T-helper 1 cell treated with Interleukin-12 subunit alpha and Interleukin-12 subunit beta and Interleukin-4 antibody, amounts not matched to agents 30 ng/mL and 1 ng/mL, for 36 hours (primary cell): ENCODE measurements at regions not wholly inside any gene's neighbourhood (a gene's known extent, or its start where the extent isn't known, plus 50 kb on each side); places are given as distances from the start of the nearest gene placed in this dataset.

ENCODE experiments used
- intact Hi-C: fragments of 100-400 bp; cut with micrococcal nuclease; formaldehyde crosslinking; loops from one replicate; pipeline ENCODE4 v1.15.1; 2024

- intact Hi-C loops: no loop called here
These were observed 495.0 kb downstream of the BRD1 start for GRCh38 chr22:49332691-49333090.

DNA sequence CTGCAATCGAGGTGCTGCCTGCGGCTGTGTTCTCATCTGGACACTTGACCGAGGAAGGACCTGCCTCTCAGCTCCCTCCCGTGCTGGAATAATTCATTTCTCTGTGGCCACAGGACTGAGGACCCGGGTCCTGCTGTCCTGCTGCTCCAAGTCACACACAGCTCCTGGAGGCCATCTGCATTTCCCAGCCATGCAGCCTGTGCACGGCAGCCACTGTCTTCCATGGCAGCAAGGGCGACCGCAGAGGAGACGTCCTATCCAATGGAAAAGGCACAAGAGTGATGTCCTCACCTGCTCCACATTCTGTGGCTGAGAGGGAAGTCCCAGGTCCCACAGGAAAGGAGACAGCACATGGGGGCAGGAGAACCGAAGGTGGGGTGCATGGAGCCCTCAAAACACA is 495.8 kb downstream of the BRD1 start:
- intact Hi-C loops: no loop called here

GRCh38 chr22:49331223-49331815 is 496.4 kb downstream of the BRD1 start:
- intact Hi-C loops: no loop called here

DNA sequence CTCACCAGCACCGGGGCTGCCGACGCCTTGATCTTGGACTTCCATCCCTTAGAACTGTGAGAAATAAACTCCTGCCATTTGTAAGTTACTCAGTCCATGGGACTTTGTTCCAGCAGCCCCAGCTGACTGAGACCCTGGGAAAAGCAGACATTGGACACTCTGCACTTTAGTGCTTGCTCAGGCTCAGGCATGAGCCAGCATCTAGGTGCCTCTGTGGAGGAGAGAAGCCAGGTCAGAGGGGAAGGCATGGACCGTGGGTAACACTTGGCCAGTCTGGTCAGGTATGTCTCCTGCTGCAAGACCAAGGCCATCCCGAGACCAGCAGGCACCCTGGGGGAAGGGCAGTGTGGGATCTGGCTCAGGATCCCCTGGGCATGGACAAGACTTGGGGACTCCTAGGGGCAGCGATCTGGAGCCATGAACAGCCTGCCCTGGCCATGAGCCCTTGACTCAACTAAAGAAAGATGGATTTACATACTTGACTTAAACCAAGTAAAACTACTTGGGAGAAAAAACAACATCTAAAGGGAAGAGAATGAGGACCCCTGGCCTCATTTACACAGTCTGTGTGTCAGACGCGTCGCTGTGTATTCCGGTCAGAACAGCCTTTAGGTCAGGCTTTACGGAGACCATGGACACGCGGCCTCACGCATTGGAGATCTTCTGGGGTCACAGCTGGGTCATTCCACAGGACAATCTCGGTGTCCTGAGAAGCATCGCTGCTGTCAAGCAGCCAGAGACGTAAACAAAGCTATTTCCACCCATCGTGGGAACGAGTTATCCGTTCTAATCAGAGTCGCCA is 497.1 kb downstream of the BRD1 start:
- intact Hi-C loops: no loop called here

DNA sequence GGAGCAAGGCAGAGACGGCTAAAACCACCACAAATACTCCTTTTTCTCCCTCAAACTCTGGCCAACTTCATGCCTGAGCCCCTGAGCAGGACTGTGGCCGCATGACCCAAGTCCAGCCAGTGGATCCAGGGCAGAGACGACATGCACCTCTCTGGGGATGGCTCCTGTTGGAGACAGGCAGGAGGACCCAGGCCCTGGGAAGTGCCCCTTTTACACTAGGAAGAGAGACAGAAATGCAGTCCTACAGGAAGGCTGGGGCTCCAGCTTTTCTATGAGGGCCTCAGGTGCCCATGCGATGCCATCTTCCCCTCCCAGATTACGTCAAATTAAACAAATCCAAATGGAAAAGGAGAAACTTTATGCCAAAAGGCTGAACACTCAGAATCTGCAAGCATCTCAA is 498.0 kb downstream of the BRD1 start:
- intact Hi-C loops: no loop called here

DNA sequence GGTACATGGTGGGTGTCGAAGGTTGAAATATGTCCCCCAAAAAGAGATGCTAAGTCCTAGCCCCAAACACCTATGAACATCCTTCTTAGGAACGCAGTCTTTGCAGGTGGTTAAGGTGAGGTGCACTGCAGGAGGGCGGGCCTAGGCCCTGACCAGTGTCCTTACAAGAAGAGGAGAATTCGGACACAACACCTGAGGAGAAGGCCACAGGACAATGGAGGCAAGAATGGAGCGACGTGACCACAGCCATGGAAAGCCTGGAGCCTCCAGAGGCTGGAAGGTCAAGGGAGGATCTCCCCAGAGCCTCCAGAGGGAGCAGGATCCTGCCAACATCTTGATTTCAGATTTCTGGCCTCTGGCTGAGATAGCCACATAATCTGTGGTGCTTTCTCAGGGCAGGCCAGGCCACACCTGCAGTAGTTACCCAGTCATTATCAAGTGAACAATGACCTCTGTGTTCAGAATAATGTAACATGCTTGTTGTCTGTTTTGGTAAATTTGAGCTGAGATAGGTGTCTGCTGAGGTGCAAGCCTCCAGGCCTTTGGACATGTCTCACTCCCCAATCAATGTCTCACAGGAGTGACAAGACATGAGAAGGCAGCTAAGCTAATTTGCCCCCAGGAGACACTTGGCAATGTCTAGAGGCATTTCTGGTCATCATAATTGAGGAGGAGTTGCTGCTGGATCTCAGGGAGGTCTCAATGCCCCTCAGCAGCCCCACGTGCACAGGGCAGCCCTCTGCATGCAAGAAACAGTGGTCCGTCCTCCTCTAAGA is 498.9 kb downstream of the BRD1 start:
- intact Hi-C loops: no loop called here

GRCh38 chr22:49328118-49328475 is 499.6 kb downstream of the BRD1 start:
- intact Hi-C loops: no loop called here

DNA sequence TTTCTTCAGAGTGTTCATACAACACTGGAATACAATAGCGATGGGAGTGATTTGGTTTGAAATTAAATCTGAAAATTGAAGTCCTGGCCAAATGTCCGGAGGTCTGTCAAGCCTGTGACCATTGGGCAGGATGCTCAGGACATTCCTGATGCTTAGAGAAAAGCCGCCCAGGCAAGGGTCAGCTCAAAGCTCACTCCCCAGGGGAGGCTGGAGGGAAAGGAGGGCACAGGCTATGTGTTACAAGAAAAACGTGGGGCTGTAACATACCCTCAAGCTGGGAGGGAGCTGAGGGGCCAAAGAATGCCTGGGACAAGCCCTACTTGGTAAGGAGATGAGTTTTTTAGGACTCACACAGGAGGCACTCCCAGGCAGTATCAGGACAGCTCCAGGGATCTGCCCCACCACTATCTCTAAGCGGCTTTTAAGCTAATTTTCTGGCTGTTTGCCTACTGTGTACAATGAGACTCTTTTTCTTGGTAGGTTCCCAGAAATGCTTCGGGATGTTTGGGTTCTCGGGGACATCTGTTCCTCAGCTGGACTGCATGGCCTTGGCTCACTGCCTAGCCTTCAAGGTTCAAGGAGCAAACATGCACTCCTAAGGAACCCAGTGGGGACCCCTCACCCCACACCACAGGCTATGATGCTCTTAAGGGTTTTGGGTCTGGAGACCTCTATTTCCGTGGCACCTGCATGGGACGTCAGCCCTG is 500.1 kb downstream of the BRD1 start:
- intact Hi-C loops: no loop called here

DNA sequence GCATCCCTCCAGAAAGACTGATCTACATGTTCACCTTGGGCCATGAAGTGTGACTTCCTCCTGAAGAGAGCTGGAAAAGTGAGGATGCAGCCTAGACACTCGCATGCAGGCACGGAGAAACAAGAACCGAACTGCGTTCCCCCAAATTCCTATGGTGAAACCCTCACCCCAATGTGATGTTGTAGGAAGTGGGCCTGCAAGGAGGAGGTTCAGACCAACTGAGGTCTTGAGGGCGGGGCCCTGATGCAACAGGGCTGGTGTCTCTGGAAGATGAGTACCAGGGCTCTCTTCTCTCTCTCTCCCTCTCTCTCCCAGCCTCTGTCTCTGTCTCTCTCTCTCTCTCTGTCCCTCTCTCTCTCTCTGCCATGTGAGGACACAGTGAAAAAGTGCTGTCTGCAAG is 501.1 kb downstream of the BRD1 start:
- intact Hi-C loops: no loop called here

DNA sequence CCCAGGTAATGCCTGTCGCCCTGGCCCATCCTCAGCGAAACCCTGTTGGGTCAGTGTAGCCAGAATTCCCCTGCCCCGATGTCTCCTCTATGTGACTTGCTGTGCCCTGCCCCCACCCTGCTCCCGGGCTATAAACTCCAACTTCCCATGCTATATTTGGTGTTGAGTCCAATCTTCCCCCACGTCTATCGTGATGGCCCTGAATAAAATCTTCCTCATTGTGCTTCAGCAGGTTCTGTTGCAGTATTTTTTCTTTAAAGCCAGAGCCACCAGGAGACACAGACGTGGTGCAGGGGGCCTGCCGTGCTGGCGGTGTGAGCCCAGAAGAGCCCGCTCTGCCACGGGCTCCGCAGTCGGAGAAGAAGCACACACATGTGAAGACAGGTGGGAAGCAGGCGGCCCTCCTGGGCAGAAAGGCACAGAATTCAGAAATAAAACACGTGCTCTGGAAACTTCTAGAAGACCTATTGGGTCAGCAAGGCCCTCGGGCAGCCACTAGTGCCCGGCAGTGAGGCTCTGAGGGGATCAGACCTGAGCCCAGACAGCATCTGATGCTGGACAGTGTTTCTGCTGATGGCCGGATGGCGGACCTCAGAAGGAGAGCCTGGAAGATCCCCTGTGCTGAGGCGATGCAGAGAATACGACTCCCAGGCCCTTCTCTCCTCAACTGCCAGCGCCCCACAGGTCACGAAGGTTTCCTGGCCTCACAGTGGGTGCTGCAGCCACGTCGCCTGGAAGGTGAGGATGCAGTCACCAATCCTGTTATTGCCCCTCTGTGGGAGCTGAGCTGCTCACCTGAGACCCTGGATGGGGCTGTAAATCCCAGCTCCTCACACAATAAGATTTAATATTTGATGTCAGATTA is 501.9 kb downstream of the BRD1 start:
- intact Hi-C loops: no loop called here

DNA sequence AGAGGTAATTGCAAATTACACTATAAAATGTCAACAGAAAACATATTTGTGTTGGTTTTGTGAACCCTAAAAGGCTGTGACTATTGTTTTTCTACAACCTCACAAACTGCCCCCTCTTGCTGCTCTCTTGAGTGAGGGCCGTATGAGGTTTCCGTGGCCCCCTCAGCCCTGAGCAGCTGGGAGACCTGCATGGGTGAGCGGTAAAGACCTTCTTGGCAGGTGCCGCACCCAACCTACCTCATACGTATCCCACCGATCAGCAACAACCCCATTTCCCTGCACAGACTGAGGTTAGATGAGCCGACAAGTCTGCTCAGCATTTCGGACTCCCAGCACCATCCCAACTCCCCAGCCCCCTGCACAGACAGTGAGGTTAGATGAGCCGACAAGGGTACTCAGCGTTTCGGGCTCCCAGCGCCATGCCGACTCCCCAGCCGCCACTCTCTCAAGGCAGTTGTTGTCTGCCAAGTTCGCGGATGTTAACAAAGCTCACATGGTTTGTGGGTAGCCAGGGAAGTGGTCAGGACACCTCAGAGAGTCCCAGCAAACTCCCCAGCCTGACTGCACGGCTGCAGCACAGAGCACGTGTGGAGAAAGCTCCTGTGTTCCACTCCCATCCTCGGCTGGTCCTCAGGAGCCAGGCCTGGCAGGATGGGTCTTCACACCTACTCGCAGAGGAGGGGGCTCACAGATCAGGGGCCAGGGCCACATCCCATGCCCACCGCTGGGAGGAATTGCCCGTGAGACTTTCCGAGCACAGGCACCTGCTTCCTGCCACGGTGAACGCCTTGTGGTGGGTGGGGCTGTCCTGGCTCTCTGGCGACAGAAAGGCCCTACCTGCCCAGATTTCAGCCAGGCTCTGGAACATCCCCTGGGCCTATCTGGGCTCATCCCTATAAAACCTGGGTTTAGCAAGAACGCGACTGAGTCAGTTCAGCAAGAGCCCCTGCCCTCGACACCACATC is 502.9 kb downstream of the BRD1 start:
- intact Hi-C loops: no loop called here

- intact Hi-C loops: no loop called here
These were observed 503.8 kb downstream of the BRD1 start for GRCh38 chr22:49323751-49324415.

- intact Hi-C loops: no loop called here
These were observed 504.6 kb downstream of the BRD1 start for GRCh38 chr22:49322861-49323622.

DNA sequence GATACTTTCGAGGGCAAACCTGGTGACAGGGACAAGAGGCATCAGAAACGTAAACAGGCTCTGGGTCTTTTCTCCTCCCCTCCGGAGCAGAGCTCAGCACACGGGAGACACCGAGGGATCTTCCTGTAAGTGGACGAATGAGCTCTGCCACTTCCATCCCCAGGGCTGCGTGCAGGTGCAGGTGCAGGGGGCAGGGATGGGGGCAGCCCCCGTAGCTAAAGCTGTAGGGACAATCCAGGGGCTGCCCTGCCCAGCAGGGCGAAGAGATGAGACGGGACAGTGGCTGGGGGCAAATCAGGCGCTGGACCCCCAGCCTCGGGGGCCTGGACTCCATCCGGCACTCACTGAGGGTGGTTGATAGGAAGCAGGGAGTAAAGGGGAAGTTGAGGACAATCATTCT is 505.4 kb downstream of the BRD1 start:
- intact Hi-C loops: no loop called here

GRCh38 chr22:49321477-49322055 is 506.1 kb downstream of the BRD1 start:
- intact Hi-C loops: no loop called here

DNA sequence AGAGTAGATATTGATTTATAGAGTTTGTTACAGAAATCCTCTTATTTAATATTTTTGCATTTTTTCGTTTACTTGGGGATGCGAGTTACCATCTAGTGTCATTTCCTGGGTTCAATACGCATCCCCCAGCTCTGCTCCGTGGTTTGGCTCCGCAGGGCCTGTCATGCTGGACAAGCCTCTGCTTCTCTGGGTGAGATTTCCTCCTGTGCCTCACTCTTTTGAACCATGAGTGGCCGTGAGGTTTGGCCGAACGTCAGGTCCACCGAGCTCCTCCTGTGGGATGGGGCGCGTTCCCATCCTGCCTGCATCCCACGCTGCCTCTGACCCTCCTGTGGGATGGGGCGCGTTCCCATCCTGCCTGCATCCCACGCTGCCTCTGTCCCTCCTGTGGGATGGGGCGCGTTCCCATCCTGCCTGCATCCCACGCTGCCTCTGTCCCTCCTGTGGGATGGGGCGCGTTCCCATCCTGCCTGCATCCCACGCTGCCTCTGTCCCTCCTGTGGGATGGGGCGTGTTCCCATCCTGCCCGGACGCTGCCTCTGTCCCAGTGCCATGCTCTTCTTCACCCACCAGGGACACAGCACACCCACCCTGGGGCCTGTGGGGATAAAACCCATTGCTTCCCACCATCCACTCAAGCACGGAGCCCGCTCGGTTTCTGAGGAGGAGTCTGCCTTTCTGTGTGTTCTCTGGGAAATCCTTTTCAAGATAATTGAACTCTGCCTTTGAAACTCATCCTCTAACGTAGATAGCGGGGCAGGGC is 506.8 kb downstream of the BRD1 start:
- intact Hi-C loops: no loop called here

DNA sequence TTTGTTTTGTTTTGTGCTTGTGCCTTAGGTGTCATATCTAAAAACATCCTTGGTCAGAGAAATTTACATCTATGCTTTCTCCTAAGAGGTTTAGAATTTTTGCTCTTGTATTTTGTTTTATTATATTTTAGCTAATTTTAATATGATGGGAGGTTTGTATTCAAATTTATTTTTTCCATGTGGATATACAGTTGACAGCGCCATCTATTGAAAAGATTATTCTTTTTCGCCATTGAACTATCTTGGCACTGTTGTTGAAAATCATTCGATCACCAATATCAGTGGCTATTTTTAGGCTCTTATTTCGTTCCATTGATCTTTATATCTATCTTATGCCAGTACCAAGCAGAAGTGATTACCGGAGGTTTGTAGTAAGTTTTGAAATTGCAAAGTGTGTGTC is 510.3 kb downstream of the BRD1 start:
- intact Hi-C loops: no loop called here
